Ramos (cell line): ENCODE measurements at regions not wholly inside any gene's neighbourhood (a gene's known extent, or its start where the extent isn't known, plus 50 kb on each side); places are given as distances from the start of the nearest gene placed in this dataset.

Experiments used
- in situ Hi-C: fragments of 300-500 bp; cut with MboI; formaldehyde crosslinking; loops from one replicate; pipeline ENCODE4 v1.14.3; 2022; ENCODE audit warnings: low sequenced_read_pairs; ENCODE audit not compliant: unreplicated experiment

DNA sequence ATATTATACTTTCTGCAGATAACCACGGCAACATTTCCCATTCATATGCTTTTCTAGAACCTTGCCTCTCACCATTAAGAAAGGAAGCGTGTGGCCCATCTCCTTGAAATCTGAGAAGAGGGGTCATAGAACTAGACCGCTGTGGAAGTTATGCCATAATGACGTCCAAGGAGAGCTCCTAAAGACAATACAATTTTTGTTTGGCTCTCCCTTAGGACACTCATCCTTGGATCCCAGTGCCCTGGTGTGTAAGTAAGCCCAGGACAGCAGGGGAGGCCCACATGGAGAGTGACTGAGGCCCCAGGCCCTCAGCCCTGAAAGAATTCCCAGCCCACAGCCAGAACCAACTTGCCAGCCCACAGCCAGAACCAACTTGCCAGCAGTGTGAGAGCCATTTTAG lies 379.6 kb downstream of the FOXA2 start:
- in situ Hi-C loops, result no loop called here

DNA sequence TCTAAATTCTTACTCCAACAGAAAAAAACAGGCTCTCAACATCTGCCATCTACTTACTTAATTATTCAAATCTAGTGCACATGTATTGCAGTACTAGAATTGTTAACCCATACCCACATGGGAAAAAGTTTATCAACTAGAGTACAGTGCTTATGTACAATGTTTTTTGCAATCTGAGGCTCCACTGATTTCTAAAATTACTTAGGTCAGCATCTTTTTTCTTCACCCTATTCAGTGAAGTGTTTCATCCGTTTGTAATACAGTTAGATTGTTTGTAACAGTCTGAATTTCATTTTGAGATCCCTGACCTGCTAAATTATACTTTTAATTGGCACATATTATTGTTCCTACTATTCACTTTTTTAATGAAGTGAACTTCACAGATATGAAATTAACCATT lies 402.2 kb downstream of the FOXA2 start:
- in situ Hi-C loops, result no loop called here

DNA sequence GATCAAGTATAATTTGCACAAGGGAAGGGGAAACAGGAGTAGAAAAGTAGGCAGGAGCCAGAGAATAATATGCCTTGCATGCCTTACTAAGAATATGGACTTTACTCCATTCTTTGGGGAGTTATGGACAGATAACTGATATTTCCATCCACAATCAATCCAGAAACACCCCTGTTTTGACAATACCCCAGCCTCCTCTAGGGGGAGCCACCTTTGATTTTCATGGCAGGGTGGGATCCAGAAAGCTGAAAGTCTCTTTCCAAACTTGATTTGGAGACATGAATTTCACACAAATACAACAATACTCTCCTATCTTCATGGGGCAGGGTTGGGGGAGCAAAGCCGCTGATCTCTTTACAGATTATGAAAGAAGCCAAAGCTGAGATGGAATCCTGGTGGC lies 404.1 kb downstream of the FOXA2 start:
- in situ Hi-C loops, result no loop called here

- in situ Hi-C loops, result no loop called here
These were observed 424.2 kb downstream of the FOXA2 start for GRCh38 chr20:22160101-22160652.

DNA sequence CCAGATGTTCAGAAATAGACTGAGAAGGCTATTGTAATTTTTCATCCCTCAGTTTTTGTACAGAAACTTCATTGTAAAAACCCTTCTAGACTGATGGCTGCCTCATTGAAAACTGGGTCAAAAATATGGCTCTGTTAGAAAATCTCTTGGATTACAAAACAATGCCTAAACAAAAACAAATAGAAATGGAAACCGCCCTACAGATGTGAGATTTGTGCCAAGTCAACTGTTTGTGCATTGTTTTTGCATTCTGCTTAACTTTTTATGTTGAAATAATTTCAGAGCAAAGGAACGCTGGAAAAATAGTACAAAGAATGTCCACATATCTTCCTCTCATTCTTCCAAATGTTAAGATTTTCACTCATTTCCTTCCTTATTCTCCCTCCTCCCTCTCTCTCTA lies 425.1 kb downstream of the FOXA2 start:
- in situ Hi-C loops, result no loop called here

GRCh38 chr20:22127587-22127986 lies 422.1 kb downstream of the PAX1 start:
- in situ Hi-C loops, result no loop called here

GRCh38 chr20:22106308-22106938 lies 401.0 kb downstream of the PAX1 start:
- in situ Hi-C loops, result no loop called here

- in situ Hi-C loops, result no loop called here
These were observed 396.1 kb downstream of the PAX1 start for GRCh38 chr20:22101606-22102005.

- in situ Hi-C loops, result no loop called here
These were observed 395.2 kb downstream of the PAX1 start for GRCh38 chr20:22100686-22101085.

DNA sequence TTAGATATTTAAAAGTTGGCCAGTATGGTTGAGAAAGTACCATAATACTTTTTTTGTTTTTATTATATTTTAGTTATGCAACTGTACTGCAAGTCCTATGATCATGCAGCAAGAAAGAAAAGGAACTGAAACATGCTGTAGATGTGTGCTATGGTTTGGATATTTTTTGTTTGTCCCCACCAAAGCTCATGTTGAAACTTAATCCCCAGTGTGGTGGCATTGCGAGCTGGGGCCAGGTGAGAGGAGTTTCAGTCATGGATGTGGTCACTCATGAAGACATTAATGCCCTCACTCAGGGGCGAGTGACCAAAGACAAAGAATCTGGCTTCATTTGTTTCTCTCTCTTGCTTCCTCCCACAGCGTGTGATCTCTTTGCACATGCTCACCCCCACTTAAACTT lies 393.9 kb downstream of the PAX1 start:
- in situ Hi-C loops, result no loop called here

- in situ Hi-C loops, result no loop called here
These were observed 393.0 kb downstream of the PAX1 start for GRCh38 chr20:22098511-22098910.

- in situ Hi-C loops, result no loop called here
These were observed 387.7 kb downstream of the PAX1 start for GRCh38 chr20:22093122-22093521.

GRCh38 chr20:22088882-22089281 lies 383.4 kb downstream of the PAX1 start:
- in situ Hi-C loops, result no loop called here

GRCh38 chr20:22080985-22081384 lies 375.5 kb downstream of the PAX1 start:
- in situ Hi-C loops, result no loop called here

- in situ Hi-C loops, result no loop called here
These were observed 369.2 kb downstream of the PAX1 start for GRCh38 chr20:22074635-22075034.

DNA sequence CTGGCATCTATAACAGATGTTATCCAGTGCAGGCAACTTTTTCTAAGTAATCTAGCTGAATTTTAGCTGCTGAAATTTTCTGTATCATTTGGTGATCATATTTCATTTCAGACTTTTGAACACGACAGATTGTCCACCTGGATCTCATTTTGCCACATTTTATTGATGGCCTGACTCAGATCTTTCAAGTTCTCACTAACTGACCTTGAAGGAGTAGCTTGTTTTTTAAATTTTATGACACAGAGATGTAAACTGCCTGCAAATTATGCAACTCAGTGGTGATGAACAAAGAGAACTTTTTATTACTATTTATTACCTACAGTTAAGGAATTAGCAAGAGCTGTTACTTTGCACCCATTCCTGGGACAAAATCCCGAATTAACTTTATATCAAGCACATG lies 366.4 kb downstream of the PAX1 start:
- in situ Hi-C loops, result no loop called here

GRCh38 chr20:22070610-22071058 lies 365.2 kb downstream of the PAX1 start:
- in situ Hi-C loops, result no loop called here

DNA sequence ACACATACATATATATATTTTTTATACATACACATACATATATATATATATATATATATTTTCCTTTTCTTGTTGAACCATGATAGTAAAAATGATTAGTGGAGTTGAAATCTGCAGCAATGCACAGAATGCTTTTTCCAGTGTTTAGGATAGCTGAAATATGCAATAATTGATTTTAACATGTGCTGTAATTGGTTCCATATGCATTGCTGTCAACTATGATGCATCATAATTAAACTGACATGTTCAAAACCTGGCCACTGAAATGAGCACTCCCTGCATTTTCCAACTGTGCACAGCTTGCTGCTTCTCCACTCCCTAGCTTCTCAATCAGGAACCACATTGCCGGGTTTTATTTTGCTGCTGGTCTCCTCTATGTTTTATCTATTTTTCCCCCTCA lies 358.3 kb downstream of the PAX1 start:
- in situ Hi-C loops, result no loop called here

DNA sequence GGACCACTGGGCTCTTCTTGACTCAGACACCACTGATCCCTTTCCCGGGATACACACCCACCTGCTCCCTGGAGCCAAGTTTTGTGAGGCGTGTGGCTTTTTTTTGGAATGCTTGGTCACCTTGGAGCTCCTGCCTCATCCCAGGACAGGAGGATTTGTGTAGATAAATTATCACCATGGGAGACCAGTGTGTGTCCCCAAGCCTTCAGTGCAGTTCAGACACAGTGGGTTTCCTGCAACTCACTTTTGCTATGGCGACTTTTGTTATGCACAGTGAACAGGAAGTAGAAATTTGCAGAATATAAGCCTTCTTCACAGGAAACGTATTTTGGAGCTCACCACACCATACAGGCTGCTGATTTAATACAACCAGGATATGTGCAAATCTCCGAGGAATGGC lies 357.4 kb downstream of the PAX1 start:
- in situ Hi-C loops, result no loop called here

DNA sequence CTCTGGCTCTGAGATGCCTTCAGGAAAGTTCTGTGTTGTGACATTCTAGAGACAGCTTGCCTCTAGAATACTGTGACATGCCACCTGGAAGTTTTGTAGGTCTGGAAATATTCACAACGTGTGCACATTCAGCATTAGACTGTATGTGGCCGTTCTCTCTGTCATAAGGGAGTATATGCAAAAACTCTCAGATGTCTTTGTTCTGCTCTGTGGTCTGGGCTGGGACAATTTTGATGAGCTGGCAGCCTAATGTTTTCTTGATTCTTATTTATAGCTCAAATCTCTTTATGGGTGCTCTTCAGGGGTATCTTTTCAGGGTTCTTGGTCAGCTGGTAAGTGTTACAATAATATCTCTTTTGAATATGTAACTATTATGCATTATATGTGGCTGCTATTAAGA lies 355.1 kb downstream of the PAX1 start:
- in situ Hi-C loops, result no loop called here

DNA sequence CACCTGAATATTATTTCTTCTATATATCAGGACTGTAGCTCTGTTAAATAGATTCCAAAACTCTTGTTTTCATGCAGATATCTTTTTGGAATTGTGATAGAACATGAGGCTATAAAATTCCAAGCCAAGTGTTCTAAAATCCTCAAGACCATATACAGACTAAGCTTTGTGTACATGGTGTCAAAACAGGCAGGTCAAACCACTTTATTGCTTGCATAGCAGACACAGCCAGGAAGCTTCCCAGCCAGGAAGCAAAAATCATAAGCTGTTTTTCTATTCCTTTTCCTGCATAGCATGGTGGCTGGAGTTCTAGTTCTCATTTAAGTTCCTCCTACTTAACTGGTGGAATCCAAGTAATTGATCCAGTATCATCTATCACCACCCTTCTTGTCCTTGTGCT lies 353.3 kb downstream of the PAX1 start:
- in situ Hi-C loops, result no loop called here

DNA sequence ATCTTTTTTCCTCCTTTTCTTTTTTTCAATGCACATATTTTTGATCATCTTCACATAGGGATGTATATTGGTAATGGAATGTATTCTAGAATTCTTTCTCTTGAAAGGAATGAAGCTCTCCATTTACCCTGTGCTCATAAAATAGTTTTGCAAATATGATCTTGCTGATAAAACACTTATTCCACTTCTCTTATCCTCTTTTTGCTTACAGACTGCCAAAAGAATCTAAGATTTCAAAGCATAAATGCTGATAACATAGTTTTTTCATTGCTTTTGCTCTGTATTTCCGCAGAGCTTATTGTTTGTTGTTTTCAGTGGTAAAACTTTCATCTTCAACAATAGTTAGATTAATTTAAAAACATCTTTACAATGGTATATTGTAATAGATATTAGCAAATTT lies 350.5 kb downstream of the PAX1 start:
- in situ Hi-C loops, result no loop called here
